AG20443 (cell line): ENCODE measurements at regions not wholly inside any gene's neighbourhood (a gene's known extent, or its start where the extent isn't known, plus 50 kb on each side); places are given as distances from the start of the nearest gene placed in this dataset.
"Not testable (repeated sequence)": the region's sequence is repeated elsewhere in the genome, so short reads cannot be mapped to it uniquely, and the experiment has no call there.

ENCODE experiments used
- DNase-seq: peaks from one replicate; pipeline ENCODE4 v3.0.0; 2012; ENCODE audit warnings: low spot score, mixed read lengths

DNA sequence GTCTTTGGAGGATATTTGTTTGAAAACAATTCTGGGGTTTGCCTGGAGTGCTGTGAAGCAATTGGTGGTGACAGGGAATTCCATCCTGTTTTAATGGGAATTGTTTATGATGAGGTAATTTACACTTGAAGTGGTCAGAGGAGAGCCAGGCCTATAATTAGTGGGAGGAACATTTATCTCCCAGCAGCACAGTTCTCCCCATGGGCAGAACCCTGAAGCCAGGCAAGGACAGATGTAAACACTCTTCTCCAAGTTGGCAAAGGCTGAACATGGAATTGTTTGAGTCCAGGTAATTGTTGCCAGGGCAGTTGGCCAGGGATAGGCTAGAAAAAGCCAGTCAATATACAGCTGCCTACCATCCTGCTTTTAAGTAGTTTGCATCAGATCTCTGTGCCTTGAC lies 789.7 kb downstream of the FRK start:
- no peak for DNase-seq

DNA sequence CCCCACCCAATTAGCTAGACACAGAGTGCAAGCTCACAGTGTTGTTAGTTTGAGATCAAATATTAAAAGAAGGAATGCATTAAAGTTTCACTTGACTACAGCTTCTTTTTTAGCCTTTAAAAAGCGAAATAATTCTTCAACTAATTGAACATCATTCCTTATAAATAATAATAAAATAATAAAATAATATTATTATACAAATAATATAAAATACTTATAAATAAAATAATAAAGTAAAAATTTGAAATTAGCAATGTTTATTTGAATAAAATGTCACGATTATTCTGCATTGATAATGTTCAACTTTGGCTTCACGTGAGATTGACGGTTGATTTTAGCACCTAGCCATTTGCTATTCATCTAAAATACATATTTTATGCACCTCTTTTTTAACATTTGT lies 819.3 kb downstream of the FRK start:
- no peak for DNase-seq

DNA sequence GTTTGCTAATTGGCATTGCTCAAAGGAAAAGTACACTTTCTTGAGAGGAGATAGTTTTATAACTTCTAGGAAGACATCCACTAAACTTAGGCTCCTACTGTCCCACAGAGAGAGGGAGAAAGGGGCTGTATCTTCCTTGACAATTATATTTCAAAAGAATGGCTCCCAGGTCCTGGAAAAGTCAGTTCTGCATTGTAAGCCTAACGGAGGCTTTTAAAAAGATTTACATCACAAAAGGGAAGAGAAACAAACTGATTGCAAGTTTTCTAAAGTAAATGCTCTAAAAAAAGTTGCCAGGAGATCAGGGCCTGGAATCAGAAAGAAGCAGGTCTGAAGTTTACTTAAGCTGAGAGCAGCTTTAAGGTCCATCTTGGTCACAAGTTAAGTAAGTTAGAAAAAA lies 839.5 kb downstream of the FRK start:
- DNase-seq: no peak

DNA sequence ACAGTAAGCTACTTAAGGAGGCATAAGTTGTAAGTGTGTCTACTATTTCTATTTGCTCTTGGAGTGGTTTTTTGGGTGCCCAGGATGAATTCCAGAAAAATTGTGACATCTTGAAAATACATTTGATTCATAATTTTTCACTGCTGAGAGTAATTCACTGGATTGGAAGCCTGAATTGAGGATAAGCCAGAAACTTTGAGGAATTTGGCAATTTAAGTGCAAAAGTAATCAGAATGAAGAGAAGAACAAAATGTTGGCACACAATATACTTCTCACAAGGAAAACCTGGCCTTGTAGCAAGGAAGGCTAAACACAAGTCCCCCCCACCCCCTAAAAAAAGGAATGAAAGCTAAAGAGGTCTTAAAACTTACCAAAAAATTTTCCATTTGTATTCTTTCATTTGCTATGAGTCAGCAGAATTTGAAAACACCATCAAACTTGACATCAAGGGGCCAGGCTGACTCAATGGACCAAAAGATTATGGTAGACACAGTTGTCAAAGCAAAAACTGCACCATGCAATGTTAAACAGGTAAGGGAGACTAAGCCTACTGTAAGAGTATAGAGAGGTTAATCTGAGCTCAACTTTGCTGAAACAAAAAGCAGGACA lies 840.0 kb downstream of the FRK start:
- DNase-seq: no peak

DNA sequence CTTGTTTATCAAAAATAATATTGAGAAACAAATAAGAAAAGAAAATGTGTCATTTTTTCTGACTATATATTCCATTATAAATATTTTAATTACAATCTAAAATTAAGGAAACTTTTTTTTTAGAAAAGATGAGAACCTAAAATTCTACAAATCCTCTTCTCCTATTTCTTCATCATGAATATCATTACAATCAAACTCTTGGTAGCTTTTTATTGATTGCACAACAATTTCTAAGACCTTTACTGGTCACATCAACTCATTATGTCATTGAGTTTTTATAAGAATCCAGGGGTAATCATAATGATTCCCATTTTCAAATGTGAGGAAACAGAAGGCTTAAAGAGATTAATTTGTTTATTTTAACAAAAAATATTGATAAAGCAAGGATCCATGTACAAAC lies 841.0 kb downstream of the FRK start:
- DNase-seq: no peak

DNA sequence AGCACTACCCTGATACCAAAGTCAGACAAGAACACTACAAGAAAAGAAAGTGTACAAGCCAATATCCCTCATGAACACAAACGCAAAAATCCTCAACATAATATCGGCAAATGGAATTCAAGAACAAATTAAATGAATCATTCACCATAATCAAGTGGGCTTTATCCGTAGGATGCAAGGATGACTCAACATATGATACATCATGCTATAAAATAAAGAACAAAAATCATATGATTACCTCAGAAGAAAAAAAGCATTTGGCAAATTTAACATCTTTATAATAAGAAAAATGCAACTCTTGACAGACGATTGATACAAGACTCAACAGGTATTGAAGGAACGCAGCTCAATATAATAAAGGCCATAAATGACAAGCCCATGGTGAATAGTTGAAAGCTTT lies 843.9 kb downstream of the FRK start:
- no peak for DNase-seq

DNA sequence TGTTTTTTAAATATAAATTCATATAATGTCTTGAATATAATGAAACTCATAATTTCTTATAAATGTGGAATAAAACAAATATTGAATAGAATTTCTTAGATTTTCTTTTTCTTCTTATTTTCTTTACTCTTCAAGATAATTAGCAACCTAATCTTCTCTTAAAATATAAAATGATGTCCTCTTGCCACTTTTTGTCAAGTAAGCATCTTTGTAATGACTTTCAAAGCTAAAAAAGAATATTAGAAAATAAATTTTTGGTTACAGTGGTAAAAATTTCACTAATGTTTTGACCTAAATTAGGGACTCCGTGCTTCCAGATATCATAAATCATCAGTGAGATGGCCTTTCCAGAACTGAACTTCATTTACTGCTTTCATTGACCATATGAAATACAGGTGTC lies 846.4 kb downstream of the FRK start:
- DNase-seq: no peak

DNA sequence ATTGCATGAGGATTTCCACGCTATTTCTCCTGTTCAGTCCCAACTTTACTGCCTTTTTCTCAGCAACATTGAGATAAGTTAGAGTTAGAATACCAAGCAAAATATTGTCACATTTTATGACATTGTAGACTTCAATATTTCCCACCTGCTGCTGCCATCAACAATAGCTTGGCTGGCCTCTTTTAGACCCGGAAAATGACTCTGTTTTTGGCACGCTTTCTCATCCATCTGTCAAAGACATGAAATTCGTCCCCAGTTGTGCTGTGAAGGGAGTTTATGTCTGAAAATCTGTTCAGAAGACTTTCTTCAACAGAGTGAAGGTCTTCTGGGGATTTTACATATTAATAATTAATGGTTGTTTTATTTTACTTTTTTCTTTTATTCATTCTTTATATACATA lies 857.3 kb downstream of the FRK start:
- DNase-seq: no peak

DNA sequence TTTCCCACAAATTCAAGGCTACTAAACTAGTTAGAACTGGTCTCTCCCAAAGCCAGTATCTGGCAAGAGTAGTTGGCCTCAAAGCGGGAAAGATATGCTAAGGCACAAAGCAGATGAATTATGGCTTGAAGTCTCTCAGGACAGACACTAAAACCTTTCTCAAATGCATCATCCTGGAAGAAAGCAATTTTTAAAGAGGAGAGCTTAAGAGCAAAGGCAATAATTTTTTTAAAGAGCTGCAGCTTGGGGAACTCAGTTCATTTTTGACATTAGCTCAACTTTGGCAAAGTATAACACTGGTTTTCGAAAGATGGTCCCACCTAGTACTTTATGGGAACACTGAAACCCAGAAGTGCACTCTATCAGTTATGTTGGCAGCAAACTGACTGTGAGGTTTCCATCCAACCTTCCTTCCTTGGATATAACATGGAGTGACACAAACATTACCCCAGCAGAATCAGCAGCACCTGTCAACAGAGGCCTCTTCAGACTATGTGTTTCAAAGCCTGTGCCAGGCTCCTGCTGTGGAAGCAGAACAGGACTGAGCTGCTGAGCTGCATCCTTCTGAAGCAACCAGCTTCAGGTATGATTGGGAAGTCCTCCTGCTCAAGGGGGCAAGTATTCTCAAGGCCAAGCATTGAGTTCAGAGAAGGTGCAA lies 852.3 kb upstream of the HS3ST5 start:
- no peak for DNase-seq

DNA sequence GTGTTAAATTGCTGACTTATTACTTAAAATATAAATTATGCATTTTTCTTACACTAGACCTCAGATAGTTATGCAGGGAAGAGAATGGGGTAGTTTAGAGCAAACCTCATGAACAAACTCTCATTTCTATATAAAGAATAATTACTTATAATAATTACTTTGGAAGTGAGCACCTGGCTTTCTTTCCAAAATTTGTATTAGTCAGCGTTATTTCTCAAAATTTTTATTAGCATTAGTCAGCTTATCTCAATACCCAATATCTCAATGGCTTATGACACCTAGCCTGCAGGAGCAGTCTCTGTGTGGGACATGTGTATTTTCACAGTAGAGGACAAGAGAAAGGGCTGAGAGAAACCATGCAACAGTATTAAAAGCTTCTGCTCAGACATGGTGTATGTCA lies 849.2 kb upstream of the HS3ST5 start:
- DNase-seq: no peak

DNA sequence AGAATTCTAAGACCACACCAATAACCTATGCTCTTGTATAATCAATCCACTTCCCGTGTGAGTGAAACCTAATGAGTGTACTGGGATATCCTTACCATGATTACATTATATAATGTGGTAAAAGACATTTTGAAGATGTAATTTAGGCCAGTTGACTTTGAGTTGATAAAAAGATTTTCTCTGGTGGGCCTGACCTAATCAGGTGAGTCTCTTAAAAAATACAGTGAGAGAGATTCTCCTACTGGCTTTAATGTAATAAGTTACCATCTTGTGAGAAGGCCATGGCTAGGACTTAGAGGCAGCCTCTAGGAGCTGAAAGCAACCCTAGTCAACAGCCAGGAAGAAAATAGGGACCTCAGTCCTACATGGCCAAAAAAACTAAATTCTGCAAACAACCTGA lies 847.7 kb upstream of the HS3ST5 start:
- DNase-seq: no peak

DNA sequence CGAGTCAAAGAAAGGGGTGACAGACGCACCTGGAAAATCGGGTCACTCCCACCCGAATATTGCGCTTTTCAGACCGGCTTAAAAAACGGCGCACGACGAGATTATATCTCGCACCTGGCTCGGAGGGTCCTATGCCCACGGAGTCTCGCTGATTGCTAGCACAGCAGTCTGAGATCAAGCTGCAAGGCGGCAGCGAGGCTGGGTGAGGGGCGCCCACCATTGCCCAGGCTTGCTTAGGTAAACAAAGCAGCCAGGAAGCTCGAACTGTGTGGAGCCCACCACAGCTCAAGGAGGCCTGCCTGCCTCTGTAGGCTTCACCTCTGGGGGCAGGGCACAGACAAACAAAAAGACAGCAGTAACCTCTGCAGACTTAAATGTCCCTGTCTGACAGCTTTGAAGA lies 832.6 kb upstream of the HS3ST5 start:
- not testable (repeated sequence) for DNase-seq

DNA sequence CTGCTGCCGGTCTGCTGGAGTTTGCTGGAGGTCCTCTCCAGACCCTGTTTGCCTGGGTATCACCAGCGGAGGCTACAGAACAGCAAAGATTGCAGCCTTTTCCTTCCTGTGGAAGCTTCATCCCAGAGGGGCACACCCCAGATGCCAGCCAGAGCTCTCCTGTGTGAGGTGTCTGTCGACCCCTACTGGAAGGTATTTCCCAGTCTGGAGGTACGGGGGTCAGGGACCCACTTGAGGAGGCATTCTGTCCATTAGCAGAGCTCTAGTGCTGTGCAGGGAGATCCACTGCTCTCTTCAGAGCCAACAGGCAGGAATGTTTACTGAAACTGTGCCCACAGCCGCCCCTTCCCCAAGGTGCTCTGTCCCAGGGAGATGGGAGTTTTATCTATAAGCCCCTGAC lies 823.1 kb upstream of the HS3ST5 start:
- not testable (repeated sequence) for DNase-seq

DNA sequence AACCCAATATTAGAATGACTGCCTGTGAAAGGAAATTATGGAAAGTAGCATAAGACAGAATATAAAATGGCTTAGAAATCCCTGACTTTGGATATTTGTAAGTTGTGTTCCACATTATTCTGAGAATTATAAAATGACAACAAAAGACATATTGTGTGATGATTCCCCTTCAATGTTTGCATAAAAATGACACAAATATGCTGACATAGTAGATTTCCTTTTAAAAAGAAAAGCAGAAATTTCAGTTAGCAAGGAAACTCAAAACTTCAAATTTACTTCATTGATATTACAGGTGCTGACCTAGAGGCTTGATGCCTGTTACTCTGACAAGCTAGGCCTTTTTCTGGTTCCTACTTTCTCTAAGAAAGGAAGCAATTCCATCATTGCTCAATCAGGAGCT lies 816.9 kb upstream of the HS3ST5 start:
- no peak for DNase-seq

DNA sequence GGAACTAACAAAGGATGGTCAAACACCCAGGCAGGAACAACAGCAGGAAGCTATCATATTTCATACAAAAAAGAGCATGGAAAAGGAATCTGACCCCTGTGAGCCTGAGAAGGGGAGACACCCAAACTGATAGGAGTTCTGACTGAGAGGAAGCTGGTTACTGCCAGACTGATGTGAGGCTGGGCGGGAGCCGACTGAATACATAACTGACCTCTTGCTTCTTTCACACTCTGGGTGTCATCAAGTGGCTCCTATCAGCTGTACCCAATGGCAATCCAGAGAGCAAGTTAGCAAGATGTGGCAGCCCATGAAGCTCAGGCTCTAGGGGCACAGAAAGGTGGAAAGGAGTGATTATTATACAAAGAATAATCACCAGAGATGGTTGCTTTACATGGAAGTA lies 795.1 kb upstream of the HS3ST5 start:
- no peak for DNase-seq

DNA sequence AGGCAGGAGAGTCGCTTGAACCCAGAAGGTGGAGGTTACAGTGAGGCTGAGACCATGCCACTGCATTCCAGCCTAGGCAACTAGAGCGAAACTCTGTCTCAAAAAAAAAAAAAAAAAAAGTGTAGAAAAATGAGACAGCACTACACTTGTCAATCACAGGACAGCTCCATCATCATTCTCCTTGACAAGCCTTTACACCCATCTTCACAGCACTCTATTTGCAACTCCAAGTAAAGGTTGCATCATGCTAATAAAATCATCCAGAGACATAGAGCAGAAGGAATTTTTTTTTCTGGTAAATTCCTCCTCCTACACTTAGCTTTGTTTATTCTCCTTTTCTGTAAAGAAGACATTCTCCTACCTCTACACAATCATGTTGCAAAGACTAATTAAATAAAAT lies 791.0 kb upstream of the HS3ST5 start:
- no peak for DNase-seq

DNA sequence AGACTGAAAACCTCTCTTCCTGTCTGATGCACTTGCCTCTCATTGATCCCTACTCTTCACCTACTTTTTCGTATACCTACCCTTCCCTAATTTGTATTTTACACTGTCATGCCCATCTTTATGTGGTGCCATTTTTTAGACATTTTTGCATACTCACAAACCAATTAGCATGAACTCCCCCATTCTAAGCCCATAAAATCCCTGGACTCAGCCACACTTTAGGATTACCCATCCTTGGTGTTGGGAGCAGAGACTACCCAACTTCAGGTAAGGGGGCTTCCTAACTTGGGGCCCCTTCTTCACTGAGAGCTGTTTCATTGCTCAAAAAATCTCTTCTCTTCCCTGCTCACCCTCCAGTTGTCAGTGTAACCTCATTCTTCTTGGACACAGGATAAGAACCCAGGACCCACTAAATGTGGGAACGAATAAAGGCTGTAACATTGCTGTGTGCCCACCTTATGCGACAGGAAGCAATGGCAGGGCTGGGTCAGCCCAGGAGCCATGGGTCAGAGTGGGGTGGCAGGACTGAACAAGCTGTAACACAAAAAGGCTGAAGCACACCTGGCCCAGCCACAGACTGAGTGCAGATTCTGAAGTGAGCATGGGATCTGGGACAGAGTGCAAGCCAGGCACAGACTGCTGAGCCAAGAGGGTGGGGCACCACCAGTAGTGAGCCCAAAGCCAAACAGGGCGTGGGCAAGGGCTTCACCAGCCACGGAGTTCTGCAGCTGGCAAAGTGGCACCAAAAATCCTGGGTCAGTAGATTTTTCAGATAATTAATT lies 789.1 kb upstream of the HS3ST5 start:
- DNase-seq: no peak

DNA sequence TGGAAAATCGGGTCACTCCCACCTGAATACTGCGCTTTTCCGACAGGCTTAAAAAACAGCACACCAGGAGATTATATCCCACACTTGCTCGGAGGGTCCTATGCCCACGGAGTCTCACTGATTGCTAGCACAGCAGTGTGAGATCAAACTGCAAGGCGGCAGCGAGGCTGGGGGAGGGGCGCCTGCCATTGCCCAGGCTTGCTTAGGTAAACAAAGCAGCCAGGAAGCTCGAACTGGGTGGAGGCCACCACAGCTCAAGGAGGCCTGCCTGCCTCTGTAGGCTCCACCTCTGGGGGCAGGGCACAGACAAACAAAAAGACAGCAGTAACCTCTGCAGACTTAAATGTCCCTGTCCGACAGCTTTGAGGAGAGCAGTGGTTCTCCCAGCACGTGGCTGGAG lies 778.7 kb upstream of the HS3ST5 start:
- DNase-seq: not testable (repeated sequence)

DNA sequence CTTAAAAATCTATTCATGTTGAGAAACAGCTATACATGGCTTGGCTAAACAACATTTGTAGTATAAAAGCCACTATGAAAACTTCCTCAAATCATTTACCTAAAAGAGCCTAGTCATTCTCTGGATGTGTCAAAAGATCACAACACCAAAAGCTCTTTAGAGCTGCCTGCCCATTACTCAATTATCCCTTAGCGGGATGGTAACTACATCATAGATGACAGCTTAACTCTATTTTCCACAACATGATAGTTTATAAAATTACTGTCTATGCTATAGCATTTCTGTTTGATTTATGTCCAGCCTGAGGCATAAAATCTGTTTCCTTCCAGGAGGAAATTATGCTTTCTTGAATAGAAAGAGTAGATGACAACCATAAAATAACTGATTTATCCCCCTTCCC lies 777.6 kb upstream of the HS3ST5 start:
- DNase-seq: no peak

DNA sequence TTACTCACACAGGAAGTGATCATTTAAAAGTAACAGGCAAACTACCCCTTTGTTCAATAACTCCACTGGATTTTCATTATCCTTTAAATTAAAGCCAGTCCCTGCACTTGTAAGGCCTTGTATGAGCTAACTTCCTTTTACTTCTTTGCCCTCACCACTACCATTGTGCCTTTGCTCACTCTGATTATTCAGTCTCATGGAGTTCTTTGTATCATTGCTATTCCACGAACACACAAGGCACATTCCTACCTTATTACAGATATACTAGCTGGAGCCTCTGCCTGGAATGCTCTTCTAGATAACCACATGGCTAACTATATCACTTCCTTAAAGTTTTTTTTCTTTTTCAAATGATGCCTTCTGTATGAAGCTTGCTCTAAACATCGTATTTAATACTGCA lies 748.6 kb upstream of the HS3ST5 start:
- no peak for DNase-seq

DNA sequence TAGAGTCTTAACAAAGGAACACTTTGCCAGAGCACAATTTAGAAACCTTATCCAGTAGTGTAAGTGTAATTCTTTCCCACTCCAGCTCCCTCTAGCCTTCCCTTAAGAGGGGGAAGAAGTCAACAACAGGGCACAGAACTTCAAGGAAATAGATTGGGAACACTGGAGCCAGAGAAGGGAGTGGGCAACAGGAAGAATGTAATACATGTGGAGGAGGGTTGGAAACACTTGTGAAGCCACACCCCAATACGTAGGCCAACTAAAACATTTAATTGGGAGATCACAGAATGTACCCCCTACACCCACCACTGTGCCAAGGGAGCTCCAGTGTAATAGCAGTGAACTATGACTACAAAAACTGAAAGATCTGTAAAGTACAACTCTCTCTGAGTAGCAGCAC lies 735.7 kb upstream of the HS3ST5 start:
- DNase-seq: no peak

DNA sequence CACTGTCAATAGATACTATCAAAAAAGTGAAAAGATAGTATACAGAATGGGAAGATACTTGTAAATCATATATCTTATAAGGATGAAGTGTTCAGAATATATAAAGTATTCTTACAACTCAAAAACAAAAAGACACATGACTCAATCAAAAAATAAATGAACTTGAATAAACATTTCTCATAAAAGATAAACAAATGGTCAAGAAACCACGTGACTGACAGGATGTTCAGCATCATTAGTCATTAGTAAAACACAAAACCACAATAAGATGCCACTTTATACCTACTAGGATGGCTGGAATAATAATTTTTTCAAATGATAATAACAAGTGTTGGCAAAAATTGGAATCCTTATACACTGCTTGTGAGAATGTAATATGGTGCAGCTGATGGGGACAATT lies 729.1 kb upstream of the HS3ST5 start:
- DNase-seq: no peak

DNA sequence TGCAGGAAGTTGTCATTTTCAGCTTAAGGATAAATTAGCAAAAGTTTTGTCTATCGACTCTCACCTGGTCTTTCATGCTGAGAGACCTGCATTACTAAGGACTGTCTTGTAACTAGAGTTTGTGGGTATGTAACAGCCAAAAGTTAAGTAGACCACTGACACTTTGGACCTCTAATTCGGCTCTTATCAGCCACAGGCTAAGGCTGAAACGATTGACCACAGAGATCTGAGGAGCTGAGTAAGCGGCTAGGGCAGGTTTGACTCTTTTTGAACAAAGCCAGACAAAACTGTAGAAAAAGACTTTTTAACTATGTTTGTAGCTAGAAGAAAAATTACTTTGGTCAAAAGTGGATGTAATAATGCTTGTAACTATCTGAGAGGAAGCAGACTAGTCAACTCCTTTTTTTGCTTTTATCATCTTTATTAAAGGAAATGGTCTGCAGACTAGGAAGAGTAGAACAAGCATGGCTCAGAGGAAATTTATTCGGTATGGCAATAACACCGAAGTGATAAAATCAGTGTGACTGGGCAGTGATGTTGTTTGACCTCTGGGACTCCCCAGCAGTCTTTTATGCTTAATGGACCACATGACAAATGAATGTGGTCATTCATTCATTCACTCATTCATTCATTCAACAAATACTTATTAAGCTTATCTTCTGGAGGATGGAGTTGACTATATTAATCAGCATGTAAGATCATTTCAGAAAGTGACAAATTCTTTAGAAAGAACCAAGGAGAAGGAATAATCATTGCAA lies 725.0 kb upstream of the HS3ST5 start:
- no peak for DNase-seq
